ENCODE measurements at regions not wholly inside any gene's neighbourhood (a gene's known extent, or its start where the extent isn't known, plus 50 kb on each side); places are given as distances from the start of the nearest gene placed in this dataset.

DNA sequence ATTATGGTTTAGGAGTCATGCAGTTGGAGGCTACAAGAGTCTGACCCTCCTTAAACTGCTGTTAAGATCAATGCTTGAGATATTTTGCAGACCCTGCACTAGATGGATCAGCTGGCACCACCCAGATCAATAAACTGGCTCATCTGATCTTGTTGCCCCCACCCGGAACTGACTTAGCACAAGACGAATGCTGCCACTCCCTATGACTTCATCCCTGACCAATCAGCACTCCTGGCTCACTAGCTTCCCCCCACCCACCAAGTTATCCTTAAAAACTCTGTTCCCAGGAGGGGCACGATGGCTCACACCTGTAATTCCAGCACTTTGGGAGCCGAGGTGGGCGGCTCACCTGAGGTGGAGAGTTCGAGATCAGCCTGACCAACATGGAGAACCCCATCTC is 594.0 kb downstream of the NTRK3 start (continued):
- TF ChIP-seq, protein P1, sequence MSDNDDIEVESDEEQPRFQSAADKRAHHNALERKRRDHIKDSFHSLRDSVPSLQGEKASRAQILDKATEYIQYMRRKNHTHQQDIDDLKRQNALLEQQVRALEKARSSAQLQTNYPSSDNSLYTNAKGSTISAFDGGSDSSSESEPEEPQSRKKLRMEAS (IDR thresholded peaks at IDR 0.05): no peak
- TF ChIP-seq CBX8 (IDR thresholded peaks at IDR 0.05; ENCODE audit: borderline replicate concordance, low read depth, low read length): no peak
- no peak for TF ChIP-seq EGR1 (IDR thresholded peaks at IDR 0.05; ENCODE audit: borderline replicate concordance, low read depth, low read length)
- no peak for TF ChIP-seq TAF1 (IDR thresholded peaks at IDR 0.05; ENCODE audit: low read depth, low read length)
- TF ChIP-seq CBX5 (IDR thresholded peaks at IDR 0.05; ENCODE audit: low read depth, low read length): no peak
- TF ChIP-seq BCL11A (IDR thresholded peaks at IDR 0.05; ENCODE audit: low read depth in 2 of 2, low read length in 2 of 2): no peak
- TF ChIP-seq KDM1A (IDR thresholded peaks at IDR 0.05; ENCODE audit: borderline replicate concordance, low read length): no peak
